ENCODE measurements at regions not wholly inside any gene's neighbourhood (a gene's known extent, or its start where the extent isn't known, plus 50 kb on each side); places are given as distances from the start of the nearest gene placed in this dataset.

GRCh38 chr14:50036211-50036610, 80.2 kb downstream of the VCPKMT start:
- TF ChIP-seq, protein P1, sequence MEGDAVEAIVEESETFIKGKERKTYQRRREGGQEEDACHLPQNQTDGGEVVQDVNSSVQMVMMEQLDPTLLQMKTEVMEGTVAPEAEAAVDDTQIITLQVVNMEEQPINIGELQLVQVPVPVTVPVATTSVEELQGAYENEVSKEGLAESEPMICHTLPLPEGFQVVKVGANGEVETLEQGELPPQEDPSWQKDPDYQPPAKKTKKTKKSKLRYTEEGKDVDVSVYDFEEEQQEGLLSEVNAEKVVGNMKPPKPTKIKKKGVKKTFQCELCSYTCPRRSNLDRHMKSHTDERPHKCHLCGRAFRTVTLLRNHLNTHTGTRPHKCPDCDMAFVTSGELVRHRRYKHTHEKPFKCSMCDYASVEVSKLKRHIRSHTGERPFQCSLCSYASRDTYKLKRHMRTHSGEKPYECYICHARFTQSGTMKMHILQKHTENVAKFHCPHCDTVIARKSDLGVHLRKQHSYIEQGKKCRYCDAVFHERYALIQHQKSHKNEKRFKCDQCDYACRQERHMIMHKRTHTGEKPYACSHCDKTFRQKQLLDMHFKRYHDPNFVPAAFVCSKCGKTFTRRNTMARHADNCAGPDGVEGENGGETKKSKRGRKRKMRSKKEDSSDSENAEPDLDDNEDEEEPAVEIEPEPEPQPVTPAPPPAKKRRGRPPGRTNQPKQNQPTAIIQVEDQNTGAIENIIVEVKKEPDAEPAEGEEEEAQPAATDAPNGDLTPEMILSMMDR (IDR thresholded peaks at IDR 0.05; ENCODE audit: low read depth, low read length), result no peak

DNA sequence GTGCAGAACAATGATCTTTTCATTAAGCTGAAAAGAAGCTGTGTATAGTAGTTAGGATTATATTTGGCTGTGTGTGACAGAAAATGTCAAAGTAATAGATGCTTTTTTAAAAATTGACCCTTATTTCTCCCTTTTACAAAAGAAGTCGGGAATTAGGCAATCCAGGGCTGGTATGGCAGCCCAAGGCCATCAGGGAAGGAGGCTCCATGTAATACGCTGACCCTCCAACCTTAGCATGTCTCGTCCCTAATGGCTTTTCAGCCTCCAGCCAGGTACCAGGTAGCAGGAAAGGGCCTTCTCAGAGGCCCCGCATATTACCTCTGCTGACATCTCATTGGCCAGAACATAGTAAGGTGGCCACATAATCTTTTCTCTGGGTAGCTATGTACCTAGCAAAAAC, 79.7 kb downstream of the VCPKMT start:
- no peak overlapping the region for H3K4me3 ChIP-seq (ENCODE audit: low read depth, low read length)
- TF ChIP-seq, protein P1 (IDR thresholded peaks at IDR 0.05; ENCODE audit: low read depth, low read length), result no peak

More at GRCh38 chr14:50036211-50036610, 80.2 kb downstream of the VCPKMT start:
- H3K4me3 ChIP-seq (ENCODE audit: low read depth, low read length), result no peak overlapping the region

GRCh38 chr14:50037240-50037639, 79.1 kb downstream of the VCPKMT start:
- no peak overlapping the region for H3K4me3 ChIP-seq (ENCODE audit: low read depth, low read length)
- TF ChIP-seq, protein P1 (IDR thresholded peaks at IDR 0.05; ENCODE audit: low read depth, low read length), result no peak

DNA sequence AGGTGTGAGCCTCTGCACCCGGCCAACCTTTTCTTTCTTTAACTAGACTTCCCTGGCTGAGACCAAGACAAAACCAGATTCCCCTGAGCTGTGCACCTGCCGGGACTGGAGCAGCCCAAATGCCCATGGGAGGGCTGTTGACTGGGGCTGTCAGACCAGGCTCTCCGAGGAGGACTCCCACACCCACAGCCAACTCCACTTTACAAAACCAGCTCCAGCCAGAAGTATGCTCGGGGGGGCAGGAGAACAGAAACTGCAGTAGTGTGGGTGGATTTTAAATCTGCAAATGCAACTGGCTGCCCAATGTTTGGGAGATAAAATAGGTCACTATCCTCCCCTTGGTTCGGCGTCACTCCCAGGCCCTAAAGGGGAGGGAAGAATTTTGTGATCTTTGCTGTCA, 78.5 kb downstream of the VCPKMT start:
- no peak overlapping the region for H3K4me3 ChIP-seq (ENCODE audit: low read depth, low read length)
- TF ChIP-seq, protein P1 (IDR thresholded peaks at IDR 0.05; ENCODE audit: low read depth, low read length), result no peak

- TF ChIP-seq, protein P1 (IDR thresholded peaks at IDR 0.05; ENCODE audit: low read depth, low read length), result no peak
- no peak overlapping the region for H3K4me3 ChIP-seq (ENCODE audit: low read depth, low read length)
Observed at GRCh38 chr14:50038398-50039119, 77.8 kb downstream of the VCPKMT start.

- TF ChIP-seq, protein P1 (IDR thresholded peaks at IDR 0.05; ENCODE audit: low read depth, low read length), result no peak
- H3K4me3 ChIP-seq (ENCODE audit: low read depth, low read length), result no peak overlapping the region
Observed at GRCh38 chr14:50039120-50039517, 77.3 kb downstream of the VCPKMT start.

GRCh38 chr14:50039734-50040400, 76.5 kb downstream of the VCPKMT start:
- no peak overlapping the region for H3K4me3 ChIP-seq (ENCODE audit: low read depth, low read length)
- TF ChIP-seq, protein P1 (IDR thresholded peaks at IDR 0.05; ENCODE audit: low read depth, low read length), result no peak

Measured in WI38 (cell line).